GM19438 (cell line): ENCODE measurements at regions not wholly inside any gene's neighbourhood (a gene's known extent, or its start where the extent isn't known, plus 50 kb on each side); places are given as distances from the start of the nearest gene placed in this dataset.
"Not testable (repeated sequence)": the region's sequence is repeated elsewhere in the genome, so short reads cannot be mapped to it uniquely, and the experiment has no call there.

ENCODE experiments used
- ATAC-seq: cut with Tn5 transposase; IDR thresholded peaks from one replicate; pipeline ENCODE4 v1.9.1; 2021; ENCODE audit warnings: low read depth; ENCODE audit not compliant: unreplicated experiment

- ATAC-seq = no peak
These were observed 1708.9 kb downstream of the SLITRK5 start for GRCh38 chr13:89380101-89380500.

- no peak for ATAC-seq
These were observed 1711.8 kb downstream of the SLITRK5 start for GRCh38 chr13:89382981-89383380.

- no peak for ATAC-seq
These were observed 1712.7 kb downstream of the SLITRK5 start for GRCh38 chr13:89383891-89384290.

GRCh38 chr13:89393758-89394304 is 1722.7 kb downstream of the SLITRK5 start:
- no peak for ATAC-seq

DNA sequence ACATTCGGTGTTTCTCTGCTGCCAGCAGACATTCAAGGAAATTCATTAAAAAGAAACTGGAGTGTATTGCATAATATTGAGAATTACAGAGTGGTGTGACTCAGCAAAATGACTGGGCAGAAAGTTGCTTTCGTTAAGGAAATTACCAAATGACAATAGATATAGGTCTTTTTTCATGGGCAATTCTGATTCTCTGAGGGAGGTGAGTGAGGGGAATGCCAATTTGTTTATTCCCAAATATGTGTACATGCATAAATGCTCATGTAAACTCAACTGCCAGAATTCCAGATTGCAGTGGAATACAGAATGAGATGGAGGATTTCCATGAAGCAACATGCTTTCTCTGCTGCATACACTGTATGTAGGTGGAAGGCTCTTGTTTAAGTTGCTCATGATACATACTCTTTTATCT is 1730.1 kb downstream of the SLITRK5 start:
- ATAC-seq = no peak

DNA sequence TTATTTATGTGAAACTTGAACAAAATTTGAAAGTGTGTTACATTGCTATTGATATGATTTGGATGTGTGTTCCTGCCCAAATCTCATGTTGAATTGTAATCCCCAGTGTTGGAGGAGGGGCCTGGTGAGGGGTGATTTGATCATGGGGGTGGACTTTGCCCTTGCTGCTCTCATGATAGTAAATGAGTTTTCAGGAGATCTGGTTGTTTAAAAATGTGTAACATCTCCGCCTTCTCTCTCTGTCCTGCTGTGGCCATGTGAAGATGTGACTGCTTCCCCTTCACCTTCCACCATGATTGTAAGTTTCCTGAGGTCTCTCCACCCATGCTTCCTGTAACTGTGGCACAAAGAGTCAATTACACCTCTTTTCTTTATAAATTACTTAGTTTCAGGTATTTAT is 1731.0 kb downstream of the SLITRK5 start:
- no peak for ATAC-seq

- ATAC-seq = not testable (repeated sequence)
These were observed 1734.9 kb downstream of the SLITRK5 start for GRCh38 chr13:89406096-89406495.

- no peak for ATAC-seq
These were observed 1736.2 kb downstream of the SLITRK5 start for GRCh38 chr13:89407357-89407756.

- ATAC-seq = no peak
These were observed 1761.8 kb downstream of the SLITRK5 start for GRCh38 chr13:89432997-89433396.

DNA sequence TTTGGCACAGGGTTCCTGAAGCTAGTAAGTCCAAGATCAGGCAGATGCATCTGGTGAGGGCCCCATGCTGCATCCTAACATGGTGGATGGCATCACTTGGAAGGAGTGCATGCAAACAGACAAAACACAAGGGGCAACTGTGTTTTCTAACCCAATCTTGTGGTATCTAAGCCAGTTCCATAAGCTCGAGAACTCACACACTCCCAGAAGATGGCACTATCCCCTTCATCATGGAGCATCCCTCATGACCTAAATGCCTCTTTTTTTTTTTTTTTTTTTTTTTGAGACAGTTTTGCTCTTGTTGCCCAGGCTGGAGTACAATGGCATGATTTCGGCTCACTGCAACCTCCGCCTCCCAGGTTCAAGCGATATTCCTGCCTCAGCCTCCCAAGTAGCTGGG is 1763.5 kb downstream of the SLITRK5 start:
- not testable (repeated sequence) for ATAC-seq

GRCh38 chr13:89454681-89455080 is 1783.5 kb downstream of the SLITRK5 start:
- no peak for ATAC-seq

- ATAC-seq = no peak
These were observed 1784.1 kb downstream of the SLITRK5 start for GRCh38 chr13:89455225-89455624.

DNA sequence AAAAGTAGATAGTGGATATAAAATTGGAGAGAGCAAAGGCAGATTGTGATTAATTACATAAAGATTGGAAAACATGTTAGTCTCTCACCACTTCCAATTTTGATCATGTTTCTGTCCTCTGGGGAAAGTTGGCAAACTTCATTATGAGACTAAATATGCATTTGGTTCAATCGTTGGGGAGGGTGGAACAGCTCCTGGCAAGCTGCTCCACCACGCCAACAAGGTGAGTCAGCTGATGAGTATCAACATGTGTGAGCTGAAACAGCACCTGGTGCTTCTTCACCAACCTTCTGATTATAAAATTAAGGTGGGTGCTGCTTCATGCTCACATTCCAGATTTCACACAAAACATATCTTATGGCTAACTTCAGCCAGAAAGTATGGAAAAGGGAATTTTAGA is 1784.6 kb downstream of the SLITRK5 start:
- ATAC-seq = no peak

DNA sequence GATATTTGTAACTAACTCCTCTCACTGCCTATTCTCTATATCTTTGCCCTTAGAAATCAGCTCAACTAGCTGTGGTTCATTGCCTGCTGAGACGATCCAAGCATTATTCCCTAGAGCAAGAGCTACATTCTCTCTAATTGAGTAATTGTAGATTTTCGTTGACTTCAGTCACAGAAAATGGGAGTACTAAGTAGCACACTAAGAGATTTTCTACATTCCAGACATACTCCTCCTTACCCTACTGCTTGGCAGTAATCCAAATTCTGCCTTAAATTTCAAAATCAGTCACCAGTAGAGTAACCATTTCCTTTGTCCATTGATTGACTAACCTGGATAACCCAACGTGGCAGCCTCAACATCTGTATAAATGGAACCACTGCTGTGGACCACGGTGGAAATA is 1786.8 kb downstream of the SLITRK5 start:
- no peak for ATAC-seq

- no peak for ATAC-seq
These were observed 1787.3 kb downstream of the SLITRK5 start for GRCh38 chr13:89458456-89458855.

- not testable (repeated sequence) for ATAC-seq
These were observed 1789.7 kb downstream of the SLITRK5 start for GRCh38 chr13:89460895-89461294.

- ATAC-seq = no peak
These were observed 1794.2 kb downstream of the SLITRK5 start for GRCh38 chr13:89465366-89465765.

DNA sequence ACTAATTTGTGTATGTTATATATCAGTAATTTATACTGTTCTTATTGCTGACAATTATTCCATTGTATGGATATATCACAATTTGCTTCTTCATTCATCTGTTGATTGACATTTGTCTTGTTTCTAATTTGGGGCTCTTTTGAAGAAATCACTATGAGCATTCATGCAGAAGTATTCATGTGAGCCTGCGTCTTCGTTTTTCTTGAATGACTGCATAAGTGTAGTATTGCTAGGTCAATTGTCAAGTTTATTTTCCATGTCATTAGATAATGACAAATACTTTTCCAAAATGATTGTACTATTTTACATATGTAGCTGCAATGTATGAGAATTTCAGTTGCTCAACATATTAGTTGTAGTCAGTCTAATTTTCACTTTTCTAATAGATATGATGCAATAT is 1796.9 kb downstream of the SLITRK5 start:
- no peak for ATAC-seq

DNA sequence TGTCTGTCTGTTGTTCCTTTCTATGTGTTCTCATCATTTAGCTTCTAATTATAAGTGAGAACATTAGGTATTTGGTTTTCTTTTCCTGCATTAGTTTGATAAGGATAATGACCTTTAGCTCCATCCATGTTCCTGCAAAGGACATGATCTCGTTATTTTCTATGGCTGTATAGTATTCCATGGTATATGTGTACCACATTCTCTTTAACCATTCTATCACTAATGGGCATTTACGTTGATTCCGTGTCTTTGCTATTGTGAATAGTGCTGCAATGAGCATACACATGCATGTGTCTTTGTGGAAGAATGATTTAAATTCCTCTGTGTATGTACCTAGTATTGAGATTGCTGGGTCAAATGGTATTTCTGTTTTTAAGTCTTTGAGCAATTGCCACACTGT is 1799.7 kb downstream of the SLITRK5 start:
- no peak for ATAC-seq

DNA sequence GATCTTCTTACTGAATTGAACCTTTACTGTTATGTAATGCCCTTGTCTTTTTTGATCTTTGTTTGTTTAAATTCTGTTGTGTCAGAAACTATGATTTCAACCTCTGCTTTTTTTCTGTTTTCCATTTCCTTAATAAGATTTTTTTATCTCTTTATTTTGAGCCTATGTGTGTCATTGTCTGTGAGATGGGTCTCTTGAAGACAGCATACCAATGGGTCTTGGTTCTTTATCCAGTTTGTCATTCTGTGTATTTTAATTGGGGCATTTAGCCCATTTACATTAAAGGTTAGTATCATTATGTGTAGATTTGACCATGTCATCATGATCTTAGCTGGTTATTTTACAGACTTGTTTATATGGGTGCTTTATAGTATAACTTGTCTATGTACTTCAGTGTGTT is 1803.3 kb downstream of the SLITRK5 start:
- ATAC-seq = no peak

DNA sequence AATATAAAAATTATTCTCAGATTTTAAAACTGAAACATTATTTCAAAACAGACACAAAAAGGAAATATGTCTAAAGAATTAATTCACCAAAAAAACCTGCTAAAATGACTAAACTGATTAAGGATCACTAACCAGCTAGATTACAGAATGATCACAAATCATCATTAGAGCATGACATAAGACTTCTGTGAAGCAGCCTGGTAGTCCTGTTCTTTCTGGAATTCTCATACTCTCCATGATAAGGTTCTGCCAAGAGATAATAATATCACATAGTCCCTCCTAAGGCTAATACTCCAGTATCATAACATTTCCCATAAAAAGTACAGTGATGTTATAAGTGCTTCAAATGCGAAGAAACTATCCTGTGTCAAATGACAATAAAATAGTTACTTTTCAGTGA is 1814.9 kb downstream of the SLITRK5 start:
- no peak for ATAC-seq

GRCh38 chr13:89486709-89487108 is 1815.5 kb downstream of the SLITRK5 start:
- ATAC-seq = no peak

DNA sequence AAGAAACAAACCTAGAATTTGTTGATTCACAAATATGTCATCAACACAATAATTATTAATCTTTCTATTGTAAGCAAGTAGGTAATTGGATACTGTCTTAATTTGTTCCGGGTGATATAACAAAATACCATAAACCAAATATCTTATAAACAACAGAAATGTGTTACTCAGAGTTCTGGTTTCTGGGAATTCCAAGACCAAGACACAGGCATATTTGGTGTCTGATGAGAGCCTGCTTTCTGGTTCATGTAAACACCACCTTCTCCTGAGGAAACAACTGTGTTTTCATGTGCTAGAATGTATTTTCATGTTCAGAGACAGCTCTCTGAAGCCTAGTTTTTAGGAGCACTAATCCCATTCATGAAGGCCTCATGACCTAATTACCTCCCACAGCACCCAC is 1819.5 kb downstream of the SLITRK5 start:
- ATAC-seq = no peak
